ENCODE measurements at regions not wholly inside any gene's neighbourhood (a gene's known extent, or its start where the extent isn't known, plus 50 kb on each side); places are given as distances from the start of the nearest gene placed in this dataset.
"Not testable (repeated sequence)": the region's sequence is repeated elsewhere in the genome, so short reads cannot be mapped to it uniquely, and the experiment has no call there.

GRCh38 chr4:128688033-128688721, 121.3 kb upstream of the JADE1 start:
- no peak for DNase-seq

DNA sequence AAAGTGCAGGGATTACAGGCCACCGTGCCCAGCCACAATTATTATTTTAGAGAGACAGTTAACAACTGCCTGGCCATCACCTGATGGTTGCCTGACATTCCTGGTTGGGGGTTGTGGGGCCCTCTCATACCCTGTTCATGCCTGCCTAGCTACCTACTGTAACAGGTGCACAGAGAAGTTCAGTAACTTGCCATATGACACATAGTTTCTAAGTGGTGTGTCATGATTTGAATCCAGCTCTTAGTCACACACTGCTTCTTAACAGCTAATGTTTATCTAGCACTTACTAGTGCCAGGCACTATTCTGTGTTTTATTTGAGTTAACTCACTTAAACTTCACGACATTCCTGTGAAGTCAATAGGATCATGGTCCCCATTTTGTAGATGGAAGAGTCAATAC, 122.7 kb upstream of the JADE1 start:
- DNase-seq, result no peak

- no peak for DNase-seq
Observed at GRCh38 chr4:128686032-128686465, 123.5 kb upstream of the JADE1 start.

DNA sequence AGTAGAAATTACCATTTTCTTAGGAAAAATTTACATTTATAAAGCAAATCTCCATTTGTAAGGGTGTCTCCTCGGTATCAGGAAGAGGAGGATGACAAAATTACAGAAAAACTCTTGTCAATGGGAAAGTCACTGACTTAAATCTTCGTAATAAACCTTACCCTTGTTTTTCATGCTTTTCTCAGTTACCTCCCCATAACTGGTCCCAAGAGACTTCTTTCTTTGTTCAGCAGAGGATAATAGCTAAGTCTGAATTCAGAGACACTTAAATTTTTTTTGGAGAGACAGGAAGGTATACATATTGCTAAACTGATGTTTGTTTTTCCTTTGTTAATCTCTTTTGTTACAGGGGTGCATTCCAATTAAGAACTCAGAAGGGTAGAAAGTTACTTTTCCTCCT, 125.5 kb upstream of the JADE1 start:
- DNase-seq, result no peak

DNA sequence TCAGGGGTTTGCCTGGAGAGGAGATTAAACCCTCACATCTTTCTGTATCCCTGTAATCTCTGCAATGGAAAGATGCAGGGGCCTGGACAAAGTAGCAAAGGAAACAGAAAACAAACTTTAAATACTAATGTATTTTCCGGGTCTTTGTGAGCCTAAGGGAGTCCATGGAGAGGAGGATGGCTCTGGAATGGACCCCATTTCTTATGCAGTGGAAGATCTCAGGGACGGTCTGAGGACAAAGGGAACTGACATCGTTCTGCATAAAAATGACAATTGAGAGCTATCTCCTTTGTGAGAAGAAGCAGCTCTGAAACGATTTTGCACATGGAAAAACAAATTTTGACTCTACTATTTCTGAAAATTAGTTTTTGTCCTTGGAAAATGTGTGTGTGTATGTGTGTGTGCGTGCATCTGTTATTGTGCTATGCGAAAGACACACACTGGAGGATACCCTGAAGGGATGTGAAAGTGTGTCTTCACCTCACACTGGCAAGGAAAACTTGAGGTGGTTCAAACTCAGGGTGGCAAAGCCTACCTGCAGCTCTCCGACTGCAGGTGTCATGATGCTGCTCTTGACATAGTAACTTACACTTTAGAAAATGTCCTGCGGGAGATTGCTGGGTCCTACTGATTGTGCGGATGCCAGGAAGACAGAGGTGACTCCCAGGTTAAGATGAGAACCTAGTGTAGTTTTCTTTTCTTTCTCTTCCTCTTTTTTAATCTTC, 126.4 kb upstream of the JADE1 start:
- DNase-seq, result no peak

GRCh38 chr4:128676095-128676494, 133.4 kb upstream of the JADE1 start:
- DNase-seq, result no peak

DNA sequence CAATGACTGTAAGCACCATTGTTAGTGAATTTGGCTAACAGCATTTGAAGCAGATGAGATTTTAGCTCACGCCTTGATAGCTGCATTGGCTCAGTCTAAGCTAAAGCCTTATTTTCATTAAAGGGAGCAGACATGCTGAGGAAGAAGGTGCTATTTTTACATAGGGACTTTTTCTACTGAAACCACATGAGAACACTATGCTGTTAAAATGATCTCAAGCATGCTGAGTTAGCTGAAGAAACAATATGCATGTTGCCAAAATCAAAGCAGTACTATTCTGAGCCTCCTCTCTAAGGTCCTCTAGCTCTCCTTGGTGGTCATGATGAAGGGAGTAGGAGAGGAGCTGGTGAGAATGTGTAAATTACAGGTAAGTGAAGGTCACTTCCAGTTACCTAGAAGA, 134.4 kb upstream of the JADE1 start:
- DNase-seq, result no peak

GRCh38 chr4:128673159-128673558, 136.3 kb upstream of the JADE1 start:
- DNase-seq, result not testable (repeated sequence)

DNA sequence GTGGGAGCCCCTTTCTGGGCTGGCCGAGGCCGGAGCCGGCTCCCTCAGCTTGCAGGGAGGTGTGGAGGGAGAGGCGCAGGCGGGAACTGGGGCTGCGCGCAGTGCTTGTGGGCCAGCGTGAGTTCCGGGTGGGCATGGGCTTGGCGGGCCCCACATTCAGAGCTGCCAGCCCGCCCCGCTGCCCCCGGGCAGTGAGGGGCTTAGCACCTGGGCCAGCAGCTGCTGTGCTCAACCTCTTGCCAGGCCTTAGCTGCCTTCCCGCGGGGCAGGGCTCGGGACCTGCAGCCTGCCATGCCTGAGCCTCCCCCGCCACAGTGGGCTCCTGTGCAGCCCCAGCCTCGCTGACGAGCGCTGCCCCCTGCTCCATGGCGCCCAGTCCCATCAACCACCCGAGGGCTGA, 136.9 kb upstream of the JADE1 start:
- not testable (repeated sequence) for DNase-seq

- no peak for DNase-seq
Observed at GRCh38 chr4:128670513-128670912, 139.0 kb upstream of the JADE1 start.

GRCh38 chr4:128668566-128668965, 140.9 kb upstream of the JADE1 start:
- no peak for DNase-seq

DNA sequence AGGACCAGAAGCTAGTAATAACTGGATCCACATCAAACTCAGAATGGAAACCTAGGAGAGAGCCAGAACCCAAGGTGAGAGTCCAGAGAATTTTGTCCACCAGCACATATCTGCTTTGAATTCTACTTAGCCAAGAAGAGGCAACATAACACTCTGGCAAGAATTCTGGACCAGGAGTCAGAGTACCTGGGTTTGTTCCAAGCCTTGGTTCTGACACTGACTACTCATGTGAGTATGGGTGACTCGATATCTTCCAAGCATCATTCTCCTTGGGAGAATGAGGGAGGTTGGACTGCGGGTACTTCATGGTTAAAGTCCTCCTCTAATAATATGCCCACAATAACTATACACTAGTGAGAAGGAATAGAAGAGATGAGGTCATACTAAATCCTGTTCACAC, 144.0 kb upstream of the JADE1 start:
- DNase-seq, result no peak

DNA sequence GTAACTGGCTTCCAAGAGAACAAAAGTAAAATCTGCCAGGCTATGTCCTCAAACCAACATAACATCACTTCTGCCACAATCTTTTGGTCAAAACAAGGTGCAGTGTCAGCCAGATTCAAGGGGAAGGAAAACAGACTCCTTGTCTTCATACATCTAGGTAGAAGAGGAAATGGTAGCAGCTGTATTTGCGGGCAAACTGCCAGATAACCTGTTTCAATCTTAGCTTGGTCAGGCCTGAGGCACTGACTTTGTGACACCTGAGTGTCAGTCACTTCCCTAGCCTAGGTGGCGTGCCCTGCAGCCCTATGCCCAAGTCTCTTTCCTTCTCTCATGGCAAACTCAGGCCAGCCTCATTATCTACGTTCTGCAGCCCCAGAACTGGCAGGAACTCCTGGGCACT, 146.2 kb upstream of the JADE1 start:
- no peak for DNase-seq

DNA sequence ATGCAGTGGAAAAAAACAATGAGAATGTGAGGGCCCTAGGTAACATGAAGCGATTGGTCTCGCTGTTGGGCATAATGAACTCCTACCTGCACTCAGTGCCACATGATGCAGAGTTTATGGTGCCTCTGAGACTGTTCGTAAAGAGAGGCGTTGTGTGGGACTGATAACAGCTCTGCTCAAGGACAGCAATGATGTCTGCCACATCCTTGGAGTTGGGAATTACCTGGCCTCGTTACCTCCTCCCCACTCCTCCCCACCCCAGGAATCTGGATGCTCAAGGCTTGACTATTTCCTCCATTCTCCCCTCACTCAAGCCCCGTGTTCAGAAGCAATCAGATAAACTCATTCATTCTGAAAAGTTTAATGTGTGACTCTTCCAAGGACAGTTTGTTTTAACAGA, 148.0 kb upstream of the JADE1 start:
- no peak for DNase-seq

GRCh38 chr4:128660361-128661215, 148.9 kb upstream of the JADE1 start:
- DNase-seq, result no peak

DNA sequence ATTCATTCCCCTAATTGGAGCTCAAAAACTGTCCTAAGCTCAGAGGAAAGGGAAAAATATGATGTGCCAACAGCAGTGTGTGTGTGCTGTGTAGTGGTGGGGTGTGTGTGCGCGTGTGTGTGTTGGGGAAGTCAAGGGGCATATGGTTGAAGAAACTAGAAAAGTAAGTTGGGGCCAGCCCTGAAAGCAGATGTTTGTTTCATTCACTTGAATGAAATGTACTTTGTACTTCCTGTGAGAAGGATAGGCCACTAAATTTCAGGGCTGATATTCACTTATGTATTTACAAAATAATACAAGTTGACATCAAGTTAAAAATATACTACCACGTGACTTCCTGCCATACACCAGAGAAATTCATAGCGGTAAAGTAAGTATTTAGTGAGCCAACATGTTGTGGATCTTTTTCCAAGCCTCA, 151.3 kb upstream of the JADE1 start:
- DNase-seq, result no peak

GRCh38 chr4:128657638-128658037, 151.9 kb upstream of the JADE1 start:
- DNase-seq, result no peak

DNA sequence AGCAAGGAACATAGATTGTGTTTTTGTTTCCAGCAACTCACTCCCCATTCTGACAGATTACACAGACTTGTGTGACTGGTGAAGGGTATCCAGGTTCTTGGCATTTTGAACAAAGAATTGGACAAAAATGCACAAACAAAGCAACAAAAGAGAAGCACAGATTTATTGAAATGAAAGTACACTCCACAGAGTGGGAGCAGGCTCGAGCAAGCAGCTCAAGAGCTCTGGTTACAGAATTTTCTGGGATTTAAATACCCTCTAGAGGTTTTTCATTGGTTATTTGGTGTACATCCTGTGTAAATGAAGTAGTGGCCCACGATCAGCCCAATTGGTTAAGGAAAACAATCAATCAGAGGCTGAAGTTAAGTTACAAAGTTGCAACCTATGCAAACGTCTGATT, 155.0 kb upstream of the JADE1 start:
- no peak for DNase-seq

DNA sequence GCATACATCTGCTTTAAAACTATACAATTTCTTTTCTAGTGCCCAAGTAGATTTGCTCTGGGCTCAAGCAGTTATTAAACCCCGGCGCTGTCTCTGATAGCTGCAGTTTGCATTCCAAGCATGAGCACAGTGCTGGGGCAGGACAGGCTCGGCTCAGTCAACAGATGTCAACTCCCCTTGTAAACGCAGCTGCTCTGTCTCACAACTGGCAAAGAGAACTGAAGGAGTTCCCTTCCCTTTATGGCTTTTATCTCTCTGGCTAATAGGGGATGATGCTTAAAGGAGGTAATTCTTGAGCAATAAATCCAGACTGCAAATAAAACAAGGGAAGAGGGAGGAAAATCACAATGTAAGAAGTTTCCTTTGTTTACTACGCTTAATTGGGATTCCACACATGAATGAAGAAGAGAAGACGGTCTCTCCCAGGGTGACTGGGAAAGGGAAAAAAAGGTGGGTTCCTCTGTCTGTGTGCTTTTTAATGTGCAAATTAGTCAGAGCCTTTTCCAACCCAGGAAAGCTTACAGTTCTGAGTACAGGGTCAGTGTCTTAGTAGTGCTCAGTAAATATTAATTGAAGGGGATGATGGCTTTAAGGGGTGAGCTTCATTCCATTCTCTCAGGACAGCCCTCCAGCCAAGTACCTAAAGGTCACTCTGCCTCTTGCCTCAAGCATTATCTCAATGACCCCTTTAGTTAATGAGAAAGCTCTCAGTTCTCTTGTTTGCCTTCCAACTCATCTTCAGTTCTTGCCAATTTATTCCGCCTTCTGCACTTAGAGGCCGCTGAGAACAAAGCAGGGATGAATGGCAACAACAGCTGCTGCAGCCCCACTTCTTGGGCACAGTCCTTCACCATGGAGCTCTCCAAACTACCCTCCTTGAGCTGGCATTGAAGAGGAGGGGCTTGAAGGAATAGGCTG, 155.7 kb upstream of the JADE1 start:
- DNase-seq, result no peak

DNA sequence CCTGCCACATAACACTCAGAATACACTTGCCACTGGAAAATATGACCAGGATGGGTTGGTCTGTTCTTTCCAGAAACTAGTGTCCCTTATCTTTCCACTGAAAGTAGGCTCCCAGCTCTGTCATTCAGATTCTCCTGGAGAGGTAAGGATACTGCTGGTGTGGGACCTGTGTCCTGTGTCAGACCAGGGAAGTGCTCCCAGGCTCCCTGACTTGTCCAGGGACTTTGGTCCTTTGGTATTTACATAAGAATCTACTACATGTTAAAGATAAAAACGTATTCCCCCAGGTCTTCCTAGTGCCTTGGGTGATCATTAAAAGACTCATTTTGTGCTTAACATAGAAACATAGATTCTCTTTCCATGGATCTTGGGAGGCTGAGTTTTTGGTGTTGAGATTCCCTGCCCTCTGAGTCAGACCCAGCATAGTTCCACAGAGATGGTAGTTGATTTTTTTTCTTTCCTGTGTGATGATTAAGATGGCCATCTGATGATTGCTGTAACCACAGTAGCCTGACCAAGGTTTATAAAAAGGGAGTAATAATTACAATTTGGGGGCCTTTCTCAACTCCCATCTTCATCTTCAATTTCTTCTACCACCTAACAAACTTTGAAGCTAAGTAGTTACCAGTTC, 159.8 kb upstream of the JADE1 start:
- DNase-seq, result no peak

DNA sequence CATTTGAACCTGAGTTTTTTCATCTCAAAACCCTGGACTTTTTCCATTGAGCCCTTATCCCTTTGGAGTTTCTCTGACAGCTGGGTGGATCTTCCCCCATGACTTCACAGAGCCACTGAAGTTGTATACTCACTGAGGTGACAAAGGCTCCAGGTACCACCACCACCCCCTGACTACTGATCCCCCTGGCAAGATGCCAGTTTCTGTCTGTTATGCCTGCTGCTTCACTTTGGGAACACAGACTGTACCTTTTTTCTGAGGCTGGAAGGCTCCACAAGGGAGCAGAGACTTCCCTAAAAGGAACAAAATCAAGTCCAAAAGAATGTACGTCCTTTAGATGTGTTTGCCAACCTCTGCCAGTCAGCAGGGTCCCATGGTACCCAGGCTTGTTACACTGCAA, 160.3 kb upstream of the JADE1 start:
- no peak for DNase-seq

DNA sequence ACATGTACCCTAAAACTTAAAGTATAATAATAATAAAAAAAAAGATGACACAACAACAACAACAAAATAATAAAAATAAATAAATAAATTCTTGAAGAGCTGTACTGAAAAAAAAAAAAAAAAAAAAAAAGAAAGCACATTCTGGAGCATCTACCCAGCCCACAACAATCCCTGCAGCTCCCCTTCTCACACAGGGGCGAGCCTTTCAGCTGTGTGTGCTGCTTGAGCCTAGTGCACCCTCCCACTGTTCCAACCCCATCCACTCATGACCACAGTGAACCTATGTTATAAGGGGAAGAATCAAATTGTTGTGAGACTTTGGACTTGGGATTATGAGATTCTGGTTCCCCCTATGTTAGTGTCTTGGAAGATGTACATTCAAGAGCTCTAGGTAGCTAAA, 161.5 kb upstream of the JADE1 start:
- no peak for DNase-seq
